ENCODE measurements at regions not wholly inside any gene's neighbourhood (a gene's known extent, or its start where the extent isn't known, plus 50 kb on each side); places are given as distances from the start of the nearest gene placed in this dataset.

- Mint-ChIP-seq H3K27ac (no peak overlapping the region), H3K4me1 (no peaks in the 10 kb centered on the region), H3K4me3 (no peak overlapping the region), H3K27me3 (peaks cover 18% of the 10 kb centered on the region), H3K9me3 (peaks cover 0 to 5% of the 10 kb centered on the region in 2 donors)
- ATAC-seq (no peak), DNase-seq (no peak)
Measured at GRCh38 chr16:82402665-82403218, 224.0 kb upstream of the CDH13 start.

- peaks cover 19% of the 10 kb centered on the region for H3K27me3 Mint-ChIP-seq
- peaks cover 0 to 5% of the 10 kb centered on the region in 2 donors for H3K9me3 Mint-ChIP-seq
- ATAC-seq (no peak), DNase-seq (no peak)
- H3K4me1 Mint-ChIP-seq, result no peaks in the 10 kb centered on the region
- no peak overlapping the region for H3K27ac Mint-ChIP-seq
- no peak overlapping the region for H3K4me3 Mint-ChIP-seq
Measured at GRCh38 chr16:82400046-82400445, 226.7 kb upstream of the CDH13 start.

GRCh38 chr16:82396509-82396908 is 226.5 kb upstream of the MPHOSPH6 start:
- DNase-seq (no peak), ATAC-seq (no peak)
- Mint-ChIP-seq H3K27me3 (peaks cover 15% of the 10 kb centered on the region), H3K4me1 (no peaks in the 10 kb centered on the region), H3K9me3 (no peaks in the 10 kb centered on the region), H3K27ac (no peak overlapping the region), H3K4me3 (no peak overlapping the region)

GRCh38 chr16:82395212-82395611 is 225.2 kb upstream of the MPHOSPH6 start:
- no peak overlapping the region for H3K27ac Mint-ChIP-seq
- DNase-seq (no peak), ATAC-seq (no peak)
- H3K9me3 Mint-ChIP-seq, result no peaks in the 10 kb centered on the region
- peaks cover 13% of the 10 kb centered on the region for H3K27me3 Mint-ChIP-seq
- H3K4me1 Mint-ChIP-seq, result no peaks in the 10 kb centered on the region
- H3K4me3 Mint-ChIP-seq, result no peak overlapping the region

GRCh38 chr16:82391690-82392089 is 221.7 kb upstream of the MPHOSPH6 start:
- ATAC-seq (no peak), DNase-seq (no peak)
- H3K27me3 Mint-ChIP-seq, result peaks cover 12% of the 10 kb centered on the region
- no peak overlapping the region for H3K27ac Mint-ChIP-seq
- no peak overlapping the region for H3K4me3 Mint-ChIP-seq
- H3K9me3 Mint-ChIP-seq, result peaks cover 0 to 7% of the 10 kb centered on the region in 2 donors
- H3K4me1 Mint-ChIP-seq, result no peaks in the 10 kb centered on the region

- Mint-ChIP-seq H3K4me3 (no peak overlapping the region), H3K27me3 (no peaks in the 10 kb centered on the region), H3K4me1 (no peaks in the 10 kb centered on the region), H3K9me3 (peaks cover 0 to 7% of the 10 kb centered on the region in 2 donors), H3K27ac (no peak overlapping the region)
- ATAC-seq, result no peak
- DNase-seq, result no peak
Measured at GRCh38 chr16:82389956-82390650, 220.1 kb upstream of the MPHOSPH6 start.

- no peaks in the 10 kb centered on the region for H3K27me3 Mint-ChIP-seq
- H3K27ac Mint-ChIP-seq, result no peak overlapping the region
- no peak overlapping the region for H3K4me3 Mint-ChIP-seq
- no peaks in the 10 kb centered on the region for H3K4me1 Mint-ChIP-seq
- H3K9me3 Mint-ChIP-seq, result peaks cover 0 to 7% of the 10 kb centered on the region in 2 donors
- DNase-seq (no peak), ATAC-seq (no peak)
Measured at GRCh38 chr16:82386761-82387160, 216.7 kb upstream of the MPHOSPH6 start.

GRCh38 chr16:82384949-82385348 is 214.9 kb upstream of the MPHOSPH6 start:
- no peaks in the 10 kb centered on the region for H3K4me1 Mint-ChIP-seq
- H3K4me3 Mint-ChIP-seq, result no peak overlapping the region
- H3K27ac Mint-ChIP-seq, result no peak overlapping the region
- H3K27me3 Mint-ChIP-seq, result no peaks in the 10 kb centered on the region
- DNase-seq (no peak), ATAC-seq (no peak)
- H3K9me3 Mint-ChIP-seq, result peaks cover 0 to 7% of the 10 kb centered on the region in 2 donors

GRCh38 chr16:82384017-82384416 is 214.0 kb upstream of the MPHOSPH6 start:
- H3K9me3 Mint-ChIP-seq, result peaks cover 0 to 7% of the 10 kb centered on the region in 2 donors
- H3K4me3 Mint-ChIP-seq, result no peak overlapping the region
- no peak for DNase-seq
- ATAC-seq, result no peak
- no peaks in the 10 kb centered on the region for H3K27me3 Mint-ChIP-seq
- H3K27ac Mint-ChIP-seq, result no peak overlapping the region
- H3K4me1 Mint-ChIP-seq, result no peaks in the 10 kb centered on the region

GRCh38 chr16:82382521-82382920 is 212.5 kb upstream of the MPHOSPH6 start:
- H3K4me3 Mint-ChIP-seq, result no peak overlapping the region
- H3K4me1 Mint-ChIP-seq, result no peaks in the 10 kb centered on the region
- ATAC-seq (no peak), DNase-seq (no peak)
- peaks cover 0 to 3% of the 10 kb centered on the region in 2 donors for H3K9me3 Mint-ChIP-seq
- H3K27ac Mint-ChIP-seq, result no peak overlapping the region
- H3K27me3 Mint-ChIP-seq, result no peaks in the 10 kb centered on the region

GRCh38 chr16:82379551-82379950 is 209.5 kb upstream of the MPHOSPH6 start:
- ATAC-seq (no peak), DNase-seq (no peak)
- H3K4me1 Mint-ChIP-seq, result no peaks in the 10 kb centered on the region
- no peaks in the 10 kb centered on the region for H3K9me3 Mint-ChIP-seq
- no peak overlapping the region for H3K4me3 Mint-ChIP-seq
- no peak overlapping the region for H3K27ac Mint-ChIP-seq
- H3K27me3 Mint-ChIP-seq, result no peaks in the 10 kb centered on the region

- Mint-ChIP-seq H3K9me3 (no peaks in the 10 kb centered on the region), H3K4me3 (no peak overlapping the region), H3K4me1 (no peaks in the 10 kb centered on the region), H3K27ac (no peak overlapping the region), H3K27me3 (no peaks in the 10 kb centered on the region)
- ATAC-seq (no peak), DNase-seq (no peak)
Measured at GRCh38 chr16:82373976-82374375, 204.0 kb upstream of the MPHOSPH6 start.

- Mint-ChIP-seq H3K27ac (no peak overlapping the region), H3K4me3 (no peak overlapping the region), H3K9me3 (no peaks in the 10 kb centered on the region), H3K27me3 (no peaks in the 10 kb centered on the region), H3K4me1 (no peaks in the 10 kb centered on the region)
- ATAC-seq, result no peak
- DNase-seq, result no peak
Measured at GRCh38 chr16:82370282-82370681, 200.3 kb upstream of the MPHOSPH6 start.

- H3K9me3 Mint-ChIP-seq, result no peaks in the 10 kb centered on the region
- H3K27me3 Mint-ChIP-seq, result no peaks in the 10 kb centered on the region
- no peak for ATAC-seq
- peak overlapping the region in 1 of 2 donors; percentile 38 for H3K27ac Mint-ChIP-seq
- no peak for DNase-seq
- H3K4me1 Mint-ChIP-seq, result no peaks in the 10 kb centered on the region
- H3K4me3 Mint-ChIP-seq, result no peak overlapping the region
Measured at GRCh38 chr16:82368041-82368440, 198.0 kb upstream of the MPHOSPH6 start.

- Mint-ChIP-seq H3K27me3 (peaks cover 7% of the 10 kb centered on the region), H3K9me3 (no peaks in the 10 kb centered on the region), H3K4me1 (no peaks in the 10 kb centered on the region), H3K27ac (no peak overlapping the region), H3K4me3 (no peak overlapping the region)
- no peak for ATAC-seq
- DNase-seq, result no peak
Measured at GRCh38 chr16:82366462-82366861, 196.4 kb upstream of the MPHOSPH6 start.

- no peak for DNase-seq
- H3K4me3 Mint-ChIP-seq, result no peak overlapping the region
- H3K27ac Mint-ChIP-seq, result no peak overlapping the region
- no peak for ATAC-seq
- peaks cover 7% of the 10 kb centered on the region for H3K27me3 Mint-ChIP-seq
- no peaks in the 10 kb centered on the region for H3K9me3 Mint-ChIP-seq
- H3K4me1 Mint-ChIP-seq, result no peaks in the 10 kb centered on the region
Measured at GRCh38 chr16:82364690-82365089, 194.7 kb upstream of the MPHOSPH6 start.
